K562 (cell line): ENCODE measurements at regions not wholly inside any gene's neighbourhood (a gene's known extent, or its start where the extent isn't known, plus 50 kb on each side); places are given as distances from the start of the nearest gene placed in this dataset.

Source experiments
- ATAC-seq: fragments of 200-7000 bp; cut with Tn5 transposase; 3 replicates; pipeline ENCODE4 v1.9.1; 2020; ENCODE audit warnings: moderate library complexity
- BruUV-seq: library from RNA; stranded (reverse); fragments of 400-500 nt; replicated peaks from 2 replicates; lab custom pipeline; 2021; lab: Mats Ljungman, UMichigan
- CTCF ChIA-PET: fragments of 300-600 bp; formaldehyde crosslinking; extraction: SDS; loops from one replicate; lab custom pipeline; 2021; ENCODE audit warnings: low intra/inter-chr PET ratio; lab: Yijun Ruan, JAX
- POLR2A ChIA-PET: fragments of 300-600, 350-650 bp; sonication (Branson Sonifier 250); formaldehyde crosslinking; extraction: SDS; loops from one replicate; lab custom pipeline; 2021; ENCODE audit warnings: antibody characterized with exemption, inconsistent platforms; lab: Yijun Ruan, JAX
- DNase-seq, 4 experiments: peaks; one replicate each; pipeline versions ENCODE4 v3.0.0 to v3.0.0-alpha.2; 2011 to 2018; ENCODE audit warnings: low spot score in 3 of 4, mixed read lengths in 3 of 4; ENCODE audit errors: extremely low read depth in 1 of 4
- FAIRE-seq: peaks from 2 replicates; lab custom pipeline; 2011; peaks lifted over from hg19 to GRCh38; lab: Jason Lieb, UNC
- H2AFZ ChIP-seq: 2 replicates; pipeline ENCODE4 v1.6.0; 2011; ENCODE audit warnings: low read depth, low read length, control low read depth, inconsistent platforms
- H3K27ac ChIP-seq: fragments of 200-600 bp; 3 replicates; pipeline ENCODE4 v1.8.0; 2011; ENCODE audit warnings: low read depth, mild to moderate bottlenecking, control low read depth, inconsistent platforms, low read length, moderate library complexity, mixed read lengths; ENCODE audit errors: extremely low read depth
- H3K27me3 ChIP-seq, 2 experiments: fragments of 300-600 bp in 1 of 2; 2 replicates in 1 of 2; 3 replicates in 1 of 2; pipeline versions ENCODE4 v1.6.0 to v1.8.0; 2011; ENCODE audit warnings: inconsistent platforms in 2 of 2, low read length in 2 of 2, mild to moderate bottlenecking in 1 of 2, mixed read lengths in 1 of 2, moderate library complexity in 1 of 2; ENCODE audit not compliant: control insufficient read depth in 2 of 2, insufficient read depth in 2 of 2
- H3K36me3 ChIP-seq: fragments of 300-600 bp; 3 replicates; pipeline ENCODE4 v1.8.0; 2011; ENCODE audit warnings: mild to moderate bottlenecking, low read length, inconsistent platforms; ENCODE audit not compliant: control insufficient read depth, insufficient read depth
- H3K4me1 ChIP-seq, 2 experiments: fragments of 200-600 bp in 1 of 2; replicated peaks in 1 of 2; 2 replicates in 1 of 2; 3 replicates in 1 of 2; pipeline versions ENCODE4 v1.5.1 to v1.8.0; 2011; ENCODE audit warnings: inconsistent platforms in 2 of 2, low read length in 2 of 2, mild to moderate bottlenecking in 1 of 2, mixed read lengths in 1 of 2, moderate library complexity in 1 of 2; ENCODE audit not compliant: control insufficient read depth in 2 of 2, insufficient read depth in 2 of 2
- H3K4me2 ChIP-seq: 2 replicates; pipeline ENCODE4 v1.6.1; 2011; ENCODE audit warnings: low read length, control low read depth, inconsistent platforms, mixed read lengths; ENCODE audit not compliant: insufficient read depth
- H3K4me3 ChIP-seq: fragments of 200-600 bp; sonication (generic), shearing (Covaris generic); 2 replicates; pipeline ENCODE4 v1.5.1; 2016; ENCODE audit warnings: control low read depth, inconsistent platforms
- H3K79me2 ChIP-seq: fragments of 200-600 bp; 3 replicates; pipeline ENCODE4 v1.8.0; 2011; ENCODE audit warnings: low read length, inconsistent platforms; ENCODE audit not compliant: control insufficient read depth, insufficient read depth
- H3K9ac ChIP-seq, 2 experiments: 2 replicates each; pipeline versions ENCODE4 v1.6.0 to v1.6.1; 2011; ENCODE audit warnings: low read depth in 2 of 2, low read length in 2 of 2, control low read depth in 1 of 2, inconsistent platforms in 1 of 2, mild to moderate bottlenecking in 1 of 2, mixed read lengths in 1 of 2; ENCODE audit not compliant: insufficient read depth in 1 of 2
- H3K9me1 ChIP-seq: one replicate; pipeline ENCODE4 v1.6.0; 2011; ENCODE audit warnings: inconsistent platforms, mild to moderate bottlenecking, low read length, moderate library complexity; ENCODE audit not compliant: control insufficient read depth, insufficient read depth
- H3K9me3 ChIP-seq: replicated peaks from 2 replicates; pipeline ENCODE4 v1.5.1; 2011; ENCODE audit warnings: low read depth, low read length, inconsistent platforms; ENCODE audit not compliant: control insufficient read depth, insufficient read depth
- H4K20me1 ChIP-seq: replicated peaks from 2 replicates; pipeline ENCODE4 v1.6.1; 2011; ENCODE audit warnings: low read length, inconsistent platforms, mixed read lengths; ENCODE audit not compliant: control insufficient read depth, insufficient read depth
- ATF1 ChIP-seq, 2 experiments: fragments of 450-650 bp in 1 of 2; IDR thresholded peaks; 2 replicates each; pipeline ENCODE4 v1.6.1; 2016; ENCODE audit warnings: missing compliant biosample characterization in 1 of 2, missing genetic modification characterization in 1 of 2
- CBX2 ChIP-seq: fragments of 200-600 bp; sonication (generic); IDR thresholded peaks from one replicate; pipeline ENCODE4 v1.6.1; 2012; ENCODE audit warnings: mild to moderate bottlenecking, low read length, inconsistent platforms; ENCODE audit not compliant: insufficient read depth, poor library complexity, severe bottlenecking
- CHCHD3 ChIP-seq: fragments of 250-450 bp; sonication (Bioruptor Pico); IDR thresholded peaks from 2 replicates; pipeline ENCODE4 v2.1.2; 2022; ENCODE audit warnings: mild to moderate bottlenecking
- CREB1 ChIP-seq, 2 experiments: sonication (generic) in 1 of 2; formaldehyde crosslinking in 1 of 2; IDR thresholded peaks; 2 replicates each; pipeline versions ENCODE4 v1.6.1 to v1.8.0; 2012 to 2022; ENCODE audit warnings: inconsistent platforms in 1 of 2, mild to moderate bottlenecking in 1 of 2, missing genetic modification reagents in 1 of 2, moderate library complexity in 1 of 2
- ELK1 ChIP-seq: sonication (generic); formaldehyde crosslinking; IDR thresholded peaks from 2 replicates; pipeline ENCODE4 v1.8.1; 2022; ENCODE audit warnings: missing genetic modification reagents
- HLTF ChIP-seq: fragments of 450-650 bp; IDR thresholded peaks from 2 replicates; pipeline ENCODE4 v1.6.1; 2016
- KLF6 ChIP-seq: fragments of 250-450 bp; sonication (Bioruptor Pico); IDR thresholded peaks from 2 replicates; pipeline ENCODE4 v1.4.0; 2020; ENCODE audit warnings: mild to moderate bottlenecking, moderate library complexity, borderline replicate concordance
- MBD2 ChIP-seq: sonication (generic); IDR thresholded peaks from 2 replicates; pipeline ENCODE4 v1.6.1; 2016; ENCODE audit warnings: low read depth, borderline replicate concordance
- MYBL2 ChIP-seq, 2 experiments: fragments of 450-650 bp in 1 of 2; sonication (generic) in 1 of 2; formaldehyde crosslinking in 1 of 2; IDR thresholded peaks; 2 replicates each; pipeline versions ENCODE4 v1.6.1 to v1.8.1; 2017 to 2022; ENCODE audit warnings: borderline replicate concordance in 1 of 2, inconsistent platforms in 1 of 2, low read depth in 1 of 2, mild to moderate bottlenecking in 1 of 2, missing genetic modification reagents in 1 of 2, moderate library complexity in 1 of 2
- PRPF4 ChIP-seq: fragments of 200-400 bp; formaldehyde crosslinking; IDR thresholded peaks from one replicate; pipeline ENCODE4 v1.6.1; 2017; ENCODE audit warnings: low read length, low read depth, mild to moderate bottlenecking; ENCODE audit not compliant: insufficient read depth, poor library complexity, severe bottlenecking
- TAF15 ChIP-seq: fragments of 200-400 bp; formaldehyde crosslinking; IDR thresholded peaks from 2 replicates; pipeline ENCODE4 v1.6.1; 2017; ENCODE audit warnings: mild to moderate bottlenecking, low read depth, low read length, moderate library complexity
- ZFP91 ChIP-seq: sonication (generic); formaldehyde crosslinking; IDR thresholded peaks from 2 replicates; pipeline ENCODE4 v1.8.0; 2022; ENCODE audit warnings: mild to moderate bottlenecking, missing genetic modification reagents
- ZNF282 ChIP-seq: sonication (generic); formaldehyde crosslinking; IDR thresholded peaks from 2 replicates; pipeline ENCODE4 v1.8.1; 2023; ENCODE audit warnings: missing genetic modification reagents
- WGBS: fragments of 100-300 bp; shearing (Covaris generic); methylation state at CpG from one replicate; pipeline ENCODE4 v1.1.6; 2016; ENCODE audit warnings: low coverage, mixed read lengths; ENCODE audit not compliant: insufficient coverage; ENCODE audit errors: missing lambda C conversion rate; 5-methylcytosine and 5-hydroxymethylcytosine counted together
- in situ Hi-C: fragments of 300-500 bp; cut with MboI; formaldehyde crosslinking; loops from 4 replicates; pipeline ENCODE4 v1.15.0; 2018; ENCODE audit warnings: inconsistent platforms, mixed read lengths
- intact Hi-C: fragments of 100-400 bp; cut with micrococcal nuclease; formaldehyde crosslinking; loops from 2 replicates; pipeline ENCODE4 v1.14.2; 2022

- POLR2A ChIA-PET = no interaction called here
- intact Hi-C loops = no loop called here
Observed at GRCh38 chr7:57342954-57343353, 107.0 kb upstream of the ZNF716 start.

GRCh38 chr7:57343901-57344622, 105.9 kb upstream of the ZNF716 start:
- no peak overlapping the region for H2AFZ ChIP-seq
- no peaks in the 10 kb centered on the region for H3K9me3 ChIP-seq
- FAIRE-seq (no peak), ATAC-seq (no peak), DNase-seq (no peak)
- H3K4me1 ChIP-seq = no peaks in the 10 kb centered on the region
- in situ Hi-C loops = no loop called here
- H3K27me3 ChIP-seq = no peaks in the 10 kb centered on the region
- no peak overlapping the region for H3K9ac ChIP-seq
- no peaks in the 10 kb centered on the region for H3K9me1 ChIP-seq
- H3K36me3 ChIP-seq = no peaks in the 10 kb centered on the region
- H4K20me1 ChIP-seq = no peaks in the 10 kb centered on the region
- BruUV-seq = no TSS peak
- POLR2A ChIA-PET = no interaction called here
- H3K4me3 ChIP-seq = no peak overlapping the region
- CTCF ChIA-PET = no interaction called here
- intact Hi-C loops = no loop called here
- H3K27ac ChIP-seq = no peak overlapping the region
- WGBS = 1% methylated on average over 14 of the region's 15 CpGs
- H3K79me2 ChIP-seq = no peaks in the 10 kb centered on the region
- H3K4me2 ChIP-seq = no peak overlapping the region
- no peak for TF ChIP-seq CHCHD3
- TF ChIP-seq KLF6 (CRISPR knock-in tag) = no peak
- no peak for TF ChIP-seq ZNF282 (CRISPR knock-in tag)
- TF ChIP-seq CBX2 = no peak
- TF ChIP-seq ELK1 (CRISPR knock-in tag) = no peak
- no peak for TF ChIP-seq CREB1 (IDR thresholded peaks at IDR 0.05)
- TF ChIP-seq CREB1 (CRISPR knock-in tag; IDR thresholded peaks at IDR 0.05) = no peak
- TF ChIP-seq PRPF4 = no peak
- no peak for TF ChIP-seq MBD2
- TF ChIP-seq HLTF = no peak
- TF ChIP-seq TAF15 = no peak
- TF ChIP-seq MYBL2 (IDR thresholded peaks at IDR 0.05; ENCODE audit: low read depth) = no peak
- no peak for TF ChIP-seq MYBL2 (CRISPR knock-in tag; IDR thresholded peaks at IDR 0.05; ENCODE audit: borderline replicate concordance)
- TF ChIP-seq ZFP91 (CRISPR knock-in tag) = no peak

More at GRCh38 chr7:57342954-57343353, 107.0 kb upstream of the ZNF716 start:
- Histone ChIP-seq H3K27ac (no peak overlapping the region), H3K36me3 (no peaks in the 10 kb centered on the region), H3K9me3 (no peaks in the 10 kb centered on the region), H3K4me2 (no peak overlapping the region), H2AFZ (no peak overlapping the region), H3K79me2 (no peaks in the 10 kb centered on the region), H3K9ac (no peak overlapping the region), H3K9me1 (no peaks in the 10 kb centered on the region), H4K20me1 (no peaks in the 10 kb centered on the region), H3K4me3 (no peak overlapping the region), H3K4me1 (no peaks in the 10 kb centered on the region), H3K27me3 (no peaks in the 10 kb centered on the region)
- CTCF ChIA-PET = no interaction called here
- TF ChIP-seq ATF1 (CRISPR knock-in tag; IDR thresholded peaks at IDR 0.05) (no peak), ATF1 (tag; IDR thresholded peaks at IDR 0.05) (no peak)
- DNase-seq = no peak
- 0% methylated on average over 5 of the region's 5 CpGs for WGBS
- BruUV-seq = no TSS peak
- in situ Hi-C loops = no loop called here
- no peak for ATAC-seq
- FAIRE-seq = no peak
